H9 (cell line): ENCODE measurements at regions not wholly inside any gene's neighbourhood (a gene's known extent, or its start where the extent isn't known, plus 50 kb on each side); places are given as distances from the start of the nearest gene placed in this dataset.
"Not testable (repeated sequence)": the region's sequence is repeated elsewhere in the genome, so short reads cannot be mapped to it uniquely, and the experiment has no call there.

Experiments
- DNase-seq: peaks from one replicate; pipeline ENCODE4 v3.0.0-alpha.2; 2017
- H2AFZ ChIP-seq: one replicate; pipeline ENCODE4 v1.6.1; 2013; ENCODE audit warnings: mild to moderate bottlenecking, low read length, control low read depth, moderate library complexity
- H2AK5ac ChIP-seq: 2 replicates; pipeline ENCODE4 v1.6.1; 2013; ENCODE audit warnings: low read length, control low read depth, mixed read lengths; ENCODE audit not compliant: insufficient read length
- H2BK120ac ChIP-seq: one replicate; pipeline ENCODE4 v1.6.1; 2013; ENCODE audit warnings: low read depth, mild to moderate bottlenecking, low read length, control low read depth, inconsistent platforms; ENCODE audit not compliant: poor library complexity, severe bottlenecking
- H2BK12ac ChIP-seq: 2 replicates; pipeline ENCODE4 v1.6.1; 2013; ENCODE audit warnings: low read length, control low read depth, mixed read lengths, low read depth; ENCODE audit not compliant: insufficient read length
- H2BK15ac ChIP-seq: 2 replicates; pipeline ENCODE4 v1.6.1; 2013; ENCODE audit warnings: low read depth, low read length, control low read depth
- H2BK20ac ChIP-seq: one replicate; pipeline ENCODE4 v1.6.1; 2013; ENCODE audit warnings: low read depth, mild to moderate bottlenecking, low read length, control low read depth, inconsistent platforms; ENCODE audit not compliant: poor library complexity, severe bottlenecking
- H2BK5ac ChIP-seq: 2 replicates; pipeline ENCODE4 v1.6.1; 2013; ENCODE audit warnings: low read length, control low read depth, mixed read lengths; ENCODE audit not compliant: insufficient read length
- H3K14ac ChIP-seq: 2 replicates; pipeline ENCODE4 v1.6.1; 2013; ENCODE audit warnings: low read length, control low read depth; ENCODE audit not compliant: insufficient read depth
- H3K18ac ChIP-seq: 2 replicates; pipeline ENCODE4 v1.6.1; 2013; ENCODE audit warnings: low read depth, mild to moderate bottlenecking, mixed read lengths, low read length, control low read depth; ENCODE audit not compliant: insufficient read length
- H3K23ac ChIP-seq: 2 replicates; pipeline ENCODE4 v1.6.1; 2013; ENCODE audit warnings: low read length, control low read depth, mixed read lengths, low read depth; ENCODE audit not compliant: insufficient read length
- H3K23me2 ChIP-seq: 2 replicates; pipeline ENCODE4 v1.6.1; 2013; ENCODE audit warnings: low read depth, mild to moderate bottlenecking, mixed read lengths, low read length, control low read depth; ENCODE audit not compliant: insufficient read length, poor library complexity, severe bottlenecking
- H3K27ac ChIP-seq: 2 replicates; pipeline ENCODE4 v1.5.1; 2013; ENCODE audit warnings: low read length, control low read depth, mixed read lengths, low read depth; ENCODE audit not compliant: insufficient read length
- H3K27me3 ChIP-seq: 2 replicates; pipeline ENCODE4 v1.6.1; 2013; ENCODE audit warnings: low read length, control low read depth, inconsistent platforms; ENCODE audit not compliant: insufficient read depth
- H3K4ac ChIP-seq: 2 replicates; pipeline ENCODE4 v1.6.1; 2013; ENCODE audit warnings: low read depth, mild to moderate bottlenecking, control low read depth, inconsistent platforms, low read length, moderate library complexity
- H3K4me1 ChIP-seq: 2 replicates; pipeline ENCODE4 v1.6.1; 2013; ENCODE audit warnings: low read length, control low read depth, inconsistent platforms; ENCODE audit not compliant: insufficient read depth
- H3K4me2 ChIP-seq: 2 replicates; pipeline ENCODE4 v1.6.1; 2013; ENCODE audit warnings: low read length, control low read depth, mixed read lengths; ENCODE audit not compliant: insufficient read length, insufficient read depth
- H3K56ac ChIP-seq: 2 replicates; pipeline ENCODE4 v1.6.1; 2013; ENCODE audit warnings: low read depth, mild to moderate bottlenecking, mixed read lengths, low read length, control low read depth; ENCODE audit not compliant: insufficient read length
- H3K79me1 ChIP-seq: 2 replicates; pipeline ENCODE4 v1.6.1; 2013; ENCODE audit warnings: low read depth, mild to moderate bottlenecking, moderate library complexity, low read length, control low read depth, inconsistent platforms; ENCODE audit not compliant: insufficient read depth, poor library complexity, severe bottlenecking
- H3K79me2 ChIP-seq: 2 replicates; pipeline ENCODE4 v1.6.1; 2013; ENCODE audit warnings: low read length, control low read depth, inconsistent platforms; ENCODE audit not compliant: insufficient read depth
- H3K9ac ChIP-seq: 2 replicates; pipeline ENCODE4 v1.6.1; 2013; ENCODE audit warnings: low read length, control low read depth, mixed read lengths; ENCODE audit not compliant: insufficient read length; ENCODE audit errors: extremely low read depth
- H3K9me3 ChIP-seq: one replicate; pipeline ENCODE4 v1.6.1; 2013; ENCODE audit warnings: low read depth, low read length, inconsistent platforms; ENCODE audit not compliant: control insufficient read depth
- H3T11ph ChIP-seq: one replicate; pipeline ENCODE4 v1.6.1; 2013; ENCODE audit warnings: mild to moderate bottlenecking, low read length, control low read depth, inconsistent platforms
- H4K20me1 ChIP-seq: one replicate; pipeline ENCODE4 v1.6.1; 2013; ENCODE audit not compliant: control insufficient read depth, insufficient read length, insufficient read depth
- H4K5ac ChIP-seq: 2 replicates; pipeline ENCODE4 v1.6.1; 2013; ENCODE audit warnings: low read depth, mild to moderate bottlenecking, mixed read lengths, low read length, control low read depth; ENCODE audit not compliant: insufficient read length
- H4K8ac ChIP-seq: replicated peaks from 2 replicates; pipeline ENCODE4 v1.6.1; 2013; ENCODE audit warnings: low read length, control low read depth, mixed read lengths, low read depth; ENCODE audit not compliant: insufficient read length
- H4K91ac ChIP-seq: 2 replicates; pipeline ENCODE4 v1.6.1; 2013; ENCODE audit warnings: low read depth, mild to moderate bottlenecking, moderate library complexity, mixed read lengths, low read length, control low read depth; ENCODE audit not compliant: insufficient read length
- H3K27ac Mint-ChIP-seq, 3 experiments: 2 replicates in 2 of 3; 3 replicates in 1 of 3; pipeline ENCODE4 v1.8.0; 2020 to 2021; ENCODE audit warnings: mixed read lengths in 3 of 3, mild to moderate bottlenecking in 1 of 3, moderate library complexity in 1 of 3
- H3K27me3 Mint-ChIP-seq: 2 replicates; pipeline ENCODE4 v1.8.0; 2021; ENCODE audit warnings: low read depth, mild to moderate bottlenecking, moderate library complexity, mixed read lengths
- H3K36me3 Mint-ChIP-seq, 3 experiments: 2 replicates in 2 of 3; 3 replicates in 1 of 3; pipeline ENCODE4 v1.8.0; 2020 to 2021; ENCODE audit warnings: low read depth in 3 of 3, mixed read lengths in 3 of 3; ENCODE audit not compliant: insufficient read depth in 1 of 3
- H3K4me1 Mint-ChIP-seq, 2 experiments: 2 replicates each; pipeline ENCODE4 v1.8.0; 2020; ENCODE audit warnings: mixed read lengths in 2 of 2
- H3K4me3 Mint-ChIP-seq, 2 experiments: 2 replicates in 1 of 2; 3 replicates in 1 of 2; pipeline ENCODE4 v1.8.0; 2020 to 2021; ENCODE audit warnings: mild to moderate bottlenecking in 2 of 2, mixed read lengths in 2 of 2, moderate library complexity in 1 of 2
- H3K9me3 Mint-ChIP-seq, 2 experiments: 2 replicates in 1 of 2; 3 replicates in 1 of 2; pipeline ENCODE4 v1.8.0; 2020; ENCODE audit warnings: mild to moderate bottlenecking in 2 of 2, mixed read lengths in 2 of 2, moderate library complexity in 1 of 2
- WGBS: extraction: QIAGEN DNeasy Blood & Tissue Kit; methylation state at CpG from one replicate; pipeline ENCODE4 v1.1.7; 2013; ENCODE audit warnings: missing lambda C conversion rate, low lambda C conversion rate, mixed read lengths; ENCODE audit not compliant: insufficient read length; ENCODE audit errors: extremely low coverage; 5-methylcytosine and 5-hydroxymethylcytosine counted together
- TF ChIP-seq, protein P1 (sequence below): fragments of 200-600 bp; sonication (generic); conservative IDR thresholded peaks from 3 replicates; pipeline ENCODE4 v1.8.0; 2021; ENCODE audit warnings: antibody characterized with exemption, mild to moderate bottlenecking

DNA sequence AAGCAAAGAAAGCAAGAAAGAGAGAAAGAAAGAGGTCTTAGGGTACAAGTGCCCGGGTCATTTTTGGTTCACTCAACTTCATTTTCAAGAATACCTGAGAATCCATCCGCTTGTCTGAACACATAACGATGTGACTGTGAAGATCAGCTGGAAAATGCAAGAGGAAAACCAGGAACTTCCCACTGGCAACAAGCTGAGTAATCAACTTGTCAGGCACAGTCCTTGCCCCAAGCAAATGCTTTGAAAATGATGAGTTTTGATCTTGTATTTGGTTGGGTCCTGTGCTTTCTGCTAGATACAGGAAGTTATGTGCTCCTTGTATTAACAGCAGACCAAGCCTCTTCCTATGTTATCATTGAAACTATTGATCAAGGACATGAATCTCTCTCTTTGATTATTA, 239.1 kb downstream of the ASMT start:
- H3K4ac ChIP-seq: no peak overlapping the region
- H3K9ac ChIP-seq: no peak overlapping the region
- Mint-ChIP-seq H3K27me3 (peaks cover 6% of the 10 kb centered on the region), H3K4me3 (no peak overlapping the region), H3K27ac (no peak overlapping the region), H3K36me3 (peaks cover 3 to 12% (median 4%) of the 10 kb centered on the region in 3 experiments; a peak in 4 of 7 replicates), H3K4me1 (peaks cover 0 to 2% of the 10 kb centered on the region in 2 experiments; a peak in 1 of 4 replicates), H3K9me3 (peaks cover 11 to 12% of the 10 kb centered on the region in 2 experiments)
- H4K91ac ChIP-seq: no peak overlapping the region
- no peak overlapping the region for H3K18ac ChIP-seq
- H3K14ac ChIP-seq: no peak overlapping the region
- no peak for DNase-seq
- no peaks in the 10 kb centered on the region for H3K27me3 ChIP-seq
- TF ChIP-seq, protein P1, sequence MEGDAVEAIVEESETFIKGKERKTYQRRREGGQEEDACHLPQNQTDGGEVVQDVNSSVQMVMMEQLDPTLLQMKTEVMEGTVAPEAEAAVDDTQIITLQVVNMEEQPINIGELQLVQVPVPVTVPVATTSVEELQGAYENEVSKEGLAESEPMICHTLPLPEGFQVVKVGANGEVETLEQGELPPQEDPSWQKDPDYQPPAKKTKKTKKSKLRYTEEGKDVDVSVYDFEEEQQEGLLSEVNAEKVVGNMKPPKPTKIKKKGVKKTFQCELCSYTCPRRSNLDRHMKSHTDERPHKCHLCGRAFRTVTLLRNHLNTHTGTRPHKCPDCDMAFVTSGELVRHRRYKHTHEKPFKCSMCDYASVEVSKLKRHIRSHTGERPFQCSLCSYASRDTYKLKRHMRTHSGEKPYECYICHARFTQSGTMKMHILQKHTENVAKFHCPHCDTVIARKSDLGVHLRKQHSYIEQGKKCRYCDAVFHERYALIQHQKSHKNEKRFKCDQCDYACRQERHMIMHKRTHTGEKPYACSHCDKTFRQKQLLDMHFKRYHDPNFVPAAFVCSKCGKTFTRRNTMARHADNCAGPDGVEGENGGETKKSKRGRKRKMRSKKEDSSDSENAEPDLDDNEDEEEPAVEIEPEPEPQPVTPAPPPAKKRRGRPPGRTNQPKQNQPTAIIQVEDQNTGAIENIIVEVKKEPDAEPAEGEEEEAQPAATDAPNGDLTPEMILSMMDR: no peak
- H2BK5ac ChIP-seq: no peak overlapping the region
- no peak overlapping the region for H2BK15ac ChIP-seq
- no peak overlapping the region for H2AK5ac ChIP-seq
- H3K9me3 ChIP-seq: no peaks in the 10 kb centered on the region
- H3K4me2 ChIP-seq: no peak overlapping the region
- H4K8ac ChIP-seq: no peak overlapping the region
- no peak overlapping the region for H3T11ph ChIP-seq
- H2AFZ ChIP-seq: no peak overlapping the region
- H3K27ac ChIP-seq: no peak overlapping the region
- H3K23me2 ChIP-seq: no peaks in the 10 kb centered on the region
- no peaks in the 10 kb centered on the region for H3K79me2 ChIP-seq
- H4K5ac ChIP-seq: no peak overlapping the region
- H4K20me1 ChIP-seq: no peaks in the 10 kb centered on the region
- no peaks in the 10 kb centered on the region for H3K79me1 ChIP-seq
- H3K23ac ChIP-seq: no peak overlapping the region
- H2BK20ac ChIP-seq: no peak overlapping the region
- H2BK120ac ChIP-seq: no peak overlapping the region
- no peak overlapping the region for H3K56ac ChIP-seq
- no peaks in the 10 kb centered on the region for H3K4me1 ChIP-seq
- WGBS: no CpG with 5 or more reads among the region's 3 CpGs
- H2BK12ac ChIP-seq: no peak overlapping the region

DNA sequence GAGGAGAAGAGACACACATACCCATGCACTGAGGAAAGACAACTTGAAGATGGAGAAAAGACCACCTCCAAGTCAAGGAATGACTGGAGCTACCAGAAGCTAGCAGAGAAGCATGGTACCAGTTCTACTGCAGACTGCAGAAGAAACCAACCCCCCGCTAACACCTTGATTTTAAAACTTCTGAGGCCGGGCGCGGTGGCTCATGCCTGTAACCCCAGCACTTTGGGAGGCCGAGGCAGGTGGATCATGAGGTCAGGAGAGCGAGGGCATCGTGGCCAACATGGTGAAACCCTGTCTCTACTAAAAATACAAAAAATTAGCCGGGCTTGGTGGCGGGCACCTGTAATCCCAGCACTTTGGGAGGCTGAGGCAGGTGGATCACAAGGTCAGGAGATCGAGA, 240.0 kb downstream of the ASMT start:
- H3K27ac Mint-ChIP-seq, H3K56ac ChIP-seq: not testable (repeated sequence)

More for the DNA sequence above, 240.0 kb downstream of the ASMT start:
- not testable (repeated sequence) for H3K23me2 ChIP-seq, H3K27me3 ChIP-seq, H2AFZ ChIP-seq, H3K27me3 Mint-ChIP-seq, H4K8ac ChIP-seq, H3K79me1 ChIP-seq, H2AK5ac ChIP-seq, H2BK15ac ChIP-seq, H3K4me1 Mint-ChIP-seq, H3K18ac ChIP-seq, H4K91ac ChIP-seq, H2BK5ac ChIP-seq, H3K23ac ChIP-seq, H3K9ac ChIP-seq, H3K79me2 ChIP-seq, DNase-seq, H2BK120ac ChIP-seq, H2BK20ac ChIP-seq, H4K5ac ChIP-seq, H3K4ac ChIP-seq, H3K4me2 ChIP-seq, H3K9me3 ChIP-seq, H3K27ac ChIP-seq, H3T11ph ChIP-seq, H3K14ac ChIP-seq, H3K4me3 Mint-ChIP-seq, H4K20me1 ChIP-seq, H2BK12ac ChIP-seq, H3K4me1 ChIP-seq
- no CpG with 5 or more reads among the region's 10 CpGs for WGBS
- H3K9me3 Mint-ChIP-seq: peaks cover 11 to 12% of the 10 kb centered on the region in 2 experiments
- H3K36me3 Mint-ChIP-seq: peaks cover 3 to 18% (median 4%) of the 10 kb centered on the region in 3 experiments; a peak in 4 of 7 replicates
